Fibroblast of skin of back (primary cell): ENCODE measurements at regions not wholly inside any gene's neighbourhood (a gene's known extent, or its start where the extent isn't known, plus 50 kb on each side); places are given as distances from the start of the nearest gene placed in this dataset.
"Not testable (repeated sequence)": the region's sequence is repeated elsewhere in the genome, so short reads cannot be mapped to it uniquely, and the experiment has no call there.

Experiments
- DNase-seq: peaks from one replicate; pipeline ENCODE4 v3.0.0-alpha.2; 2013

DNA sequence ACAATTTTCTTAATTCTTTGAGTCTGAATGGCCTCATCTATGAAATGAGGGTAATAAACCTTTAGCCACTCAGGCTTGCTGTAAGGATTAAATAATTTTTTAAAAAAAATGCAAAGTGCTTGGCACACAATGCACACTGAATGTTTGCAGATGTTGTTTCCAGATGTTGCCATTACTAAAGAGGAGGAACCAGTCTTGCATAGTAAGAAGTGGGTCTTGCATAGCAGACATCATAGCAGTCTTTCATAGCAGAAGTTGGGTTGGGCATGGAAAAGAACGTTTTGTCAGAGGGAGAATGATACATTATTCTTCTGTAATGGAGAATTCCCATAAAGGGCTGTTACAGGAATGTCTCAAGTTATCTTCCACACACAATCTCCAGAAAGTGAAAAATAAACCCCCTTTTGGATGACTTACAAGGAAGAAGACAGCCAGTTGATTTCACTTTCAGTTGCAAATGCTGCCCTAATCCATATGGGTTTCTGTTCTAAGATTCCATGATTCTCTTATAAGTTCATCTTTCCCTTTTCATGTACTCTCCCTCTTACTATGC is 327.7 kb downstream of the SUCLG1 start:
- DNase-seq, result no peak

GRCh38 chr2:84129018-84129417 is 330.1 kb downstream of the SUCLG1 start:
- no peak for DNase-seq

GRCh38 chr2:84127812-84128211 is 331.3 kb downstream of the SUCLG1 start:
- not testable (repeated sequence) for DNase-seq

DNA sequence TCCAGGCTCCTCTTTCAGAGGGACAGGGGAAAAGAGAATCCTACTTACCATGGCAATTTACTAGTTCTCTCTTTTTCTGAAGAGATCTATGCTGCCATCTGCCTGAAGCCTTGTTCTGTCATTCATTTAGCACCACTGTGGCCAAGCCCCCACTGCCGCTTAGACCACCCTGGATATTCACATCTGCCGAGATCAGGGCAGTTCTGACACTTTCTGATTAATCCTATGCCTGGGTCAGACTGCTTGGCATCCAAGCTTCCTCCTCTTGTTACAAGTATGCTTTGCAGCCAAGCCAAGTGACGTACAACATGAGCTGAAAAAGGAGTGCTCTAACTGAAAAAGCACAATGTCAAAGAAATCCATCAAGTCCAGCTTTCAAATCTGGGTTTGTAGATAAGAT is 332.6 kb downstream of the SUCLG1 start:
- DNase-seq, result no peak

- DNase-seq, result no peak
These were observed 333.0 kb downstream of the SUCLG1 start for GRCh38 chr2:84126084-84126483.

DNA sequence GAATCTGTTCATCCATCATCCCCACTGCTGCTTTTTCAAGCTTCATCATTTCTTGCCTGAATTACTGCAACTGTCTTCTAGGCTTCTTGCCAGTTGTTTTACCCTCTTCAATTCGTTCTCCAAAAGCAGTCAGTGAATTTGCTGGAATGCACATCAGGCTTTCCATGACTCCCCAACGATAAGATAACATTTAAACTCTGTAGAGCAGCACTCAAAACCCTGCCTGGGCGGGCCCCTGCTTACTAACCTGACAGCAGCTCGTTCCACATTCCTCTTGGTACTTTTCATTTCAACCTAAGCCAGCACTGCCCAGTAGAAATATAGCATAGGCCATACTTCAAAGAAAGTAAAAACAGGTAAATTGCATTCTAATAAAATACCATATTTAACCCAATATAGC is 342.9 kb downstream of the SUCLG1 start:
- no peak for DNase-seq

- no peak for DNase-seq
These were observed 343.8 kb downstream of the SUCLG1 start for GRCh38 chr2:84115173-84115857.

- not testable (repeated sequence) for DNase-seq
These were observed 355.1 kb downstream of the SUCLG1 start for GRCh38 chr2:84103816-84104527.

GRCh38 chr2:84102274-84102673 is 356.8 kb downstream of the SUCLG1 start:
- no peak for DNase-seq

- no peak for DNase-seq
These were observed 370.4 kb downstream of the SUCLG1 start for GRCh38 chr2:84088656-84089055.

DNA sequence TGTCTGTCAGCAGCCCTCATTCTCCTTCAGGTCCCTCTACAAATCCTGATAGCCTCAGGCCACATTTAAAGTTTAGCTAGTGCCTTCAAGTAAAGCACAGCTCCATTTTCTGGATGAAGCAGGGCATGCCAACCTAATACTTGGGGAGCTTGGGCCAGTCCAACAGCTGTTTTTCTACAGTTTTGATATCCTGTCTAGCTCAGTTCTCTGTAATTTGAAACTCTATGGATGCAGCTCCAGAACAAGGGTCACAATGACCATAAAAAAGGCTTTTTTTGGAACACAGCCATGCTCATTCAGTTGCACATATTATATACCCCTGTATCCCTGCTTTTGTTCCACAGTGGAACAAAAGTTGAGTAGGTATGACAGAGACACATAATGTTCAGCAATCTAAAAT is 373.5 kb downstream of the SUCLG1 start:
- DNase-seq, result no peak

- DNase-seq, result no peak
These were observed 374.2 kb downstream of the SUCLG1 start for GRCh38 chr2:84084856-84085255.

- no peak for DNase-seq
These were observed 375.1 kb downstream of the SUCLG1 start for GRCh38 chr2:84083984-84084383.

GRCh38 chr2:84078471-84078870 is 380.6 kb downstream of the SUCLG1 start:
- DNase-seq, result no peak

GRCh38 chr2:84077496-84077895 is 381.6 kb downstream of the SUCLG1 start:
- DNase-seq, result peak; percentile 21

GRCh38 chr2:84071050-84071449 is 388.0 kb downstream of the SUCLG1 start:
- DNase-seq, result no peak

- no peak for DNase-seq
These were observed 393.2 kb downstream of the SUCLG1 start for GRCh38 chr2:84065857-84066256.

- DNase-seq, result no peak
These were observed 401.0 kb downstream of the SUCLG1 start for GRCh38 chr2:84057917-84058560.

DNA sequence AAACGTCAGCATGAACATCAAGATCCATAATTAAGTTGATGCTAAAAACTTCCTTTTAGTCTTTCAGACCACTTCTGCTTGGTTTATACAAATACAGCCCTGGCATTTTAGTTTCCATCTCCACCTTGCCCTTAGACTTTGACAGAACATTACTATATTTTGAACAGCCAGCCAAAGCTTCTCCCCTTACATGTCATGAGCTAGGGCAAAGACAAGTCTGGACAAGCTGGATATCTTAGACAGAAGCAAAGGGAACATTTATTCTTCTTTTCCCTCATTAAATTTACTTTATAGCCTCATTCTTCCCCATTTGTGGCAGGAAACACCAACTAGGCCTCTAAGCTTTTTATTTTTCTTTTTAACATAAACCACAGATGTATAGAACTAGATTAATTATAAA is 403.3 kb downstream of the SUCLG1 start:
- DNase-seq, result no peak

- DNase-seq, result not testable (repeated sequence)
These were observed 404.5 kb downstream of the SUCLG1 start for GRCh38 chr2:84054577-84054976.

- DNase-seq, result no peak
These were observed 406.2 kb downstream of the SUCLG1 start for GRCh38 chr2:84052913-84053312.

DNA sequence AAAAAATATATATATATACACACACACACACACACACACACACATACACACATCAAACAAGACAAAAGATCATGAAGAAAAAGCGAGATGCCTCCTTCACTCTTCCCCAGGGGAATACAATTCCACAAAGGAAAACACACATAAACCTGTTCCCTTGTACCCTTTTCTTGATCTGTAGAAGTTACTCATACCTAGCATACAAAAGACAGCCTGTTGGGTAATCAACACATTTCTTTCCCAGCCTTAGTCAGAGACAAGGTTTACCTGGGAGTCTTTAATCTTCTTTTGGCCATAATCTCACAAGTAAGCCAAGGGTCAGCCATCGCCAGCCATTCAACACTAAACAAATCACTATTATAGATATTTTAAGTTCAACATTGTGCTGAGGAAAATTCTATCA is 407.0 kb downstream of the SUCLG1 start:
- no peak for DNase-seq

GRCh38 chr2:84048964-84049363 is 410.1 kb downstream of the SUCLG1 start:
- no peak for DNase-seq

DNA sequence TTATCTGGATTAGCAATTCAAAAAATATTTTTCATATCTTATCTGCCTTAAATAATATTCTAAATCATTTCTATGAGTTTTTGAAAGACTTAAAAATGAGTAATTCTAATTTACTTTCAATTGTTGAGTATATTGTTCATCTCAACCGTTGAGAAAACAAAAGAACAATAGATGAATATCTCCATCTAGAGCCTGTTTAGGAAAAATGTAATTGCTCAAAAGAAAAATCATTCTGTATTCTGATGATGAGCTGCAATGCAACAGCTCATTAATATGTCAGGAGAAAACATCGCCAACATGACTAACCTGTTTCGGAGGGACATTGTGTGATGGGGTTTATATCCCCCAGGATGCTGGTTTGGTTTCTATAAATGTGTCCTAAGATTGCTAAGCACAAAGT is 417.6 kb downstream of the SUCLG1 start:
- DNase-seq, result no peak
